Chondrocyte (in vitro differentiated cells): ENCODE measurements at regions not wholly inside any gene's neighbourhood (a gene's known extent, or its start where the extent isn't known, plus 50 kb on each side); places are given as distances from the start of the nearest gene placed in this dataset.

Source experiments
- DNase-seq: peaks from one replicate; pipeline ENCODE4 v3.0.0; 2021; ENCODE audit warnings: mixed read lengths, low spot score
- H3K27ac Mint-ChIP-seq: one replicate; pipeline ENCODE4 v1.8.0; 2021; ENCODE audit warnings: mild to moderate bottlenecking, moderate library complexity, mixed read lengths; ENCODE audit not compliant: unreplicated experiment
- H3K27me3 Mint-ChIP-seq: 2 replicates; pipeline ENCODE4 v1.8.0; 2021; ENCODE audit warnings: low read depth, mixed read lengths
- H3K36me3 Mint-ChIP-seq: 2 replicates; pipeline ENCODE4 v1.8.0; 2021; ENCODE audit warnings: low read depth, mixed read lengths
- H3K4me1 Mint-ChIP-seq: 2 replicates; pipeline ENCODE4 v1.8.0; 2021; ENCODE audit warnings: low read depth, mild to moderate bottlenecking, mixed read lengths
- H3K4me3 Mint-ChIP-seq: one replicate; pipeline ENCODE4 v1.8.0; 2021; ENCODE audit warnings: mild to moderate bottlenecking, moderate library complexity, mixed read lengths; ENCODE audit not compliant: unreplicated experiment
- H3K9me3 Mint-ChIP-seq: 2 replicates; pipeline ENCODE4 v1.8.0; 2021; ENCODE audit warnings: low read depth, mixed read lengths
- CTCF ChIP-seq: fragments of 200-600 bp; sonication (generic); IDR thresholded peaks from 2 replicates; pipeline ENCODE4 v1.5.0; 2021; ENCODE audit warnings: antibody characterized with exemption, mild to moderate bottlenecking, moderate library complexity

GRCh38 chr7:47207956-47208355, 374.0 kb downstream of the TNS3 start:
- DNase-seq: no peak
- Mint-ChIP-seq H3K27ac (no peak overlapping the region), H3K4me3 (no peak overlapping the region), H3K4me1 (peaks cover 12% of the 10 kb centered on the region), H3K36me3 (peaks cover 7% of the 10 kb centered on the region), H3K27me3 (peaks cover 9% of the 10 kb centered on the region), H3K9me3 (peaks cover 13% of the 10 kb centered on the region)
- no peak for TF ChIP-seq CTCF

- peaks cover 5% of the 10 kb centered on the region for H3K36me3 Mint-ChIP-seq
- H3K27ac Mint-ChIP-seq: no peak overlapping the region
- peaks cover 5% of the 10 kb centered on the region for H3K9me3 Mint-ChIP-seq
- DNase-seq: no peak
- TF ChIP-seq CTCF: no peak
- H3K27me3 Mint-ChIP-seq: peaks cover 11% of the 10 kb centered on the region
- no peaks in the 10 kb centered on the region for H3K4me1 Mint-ChIP-seq
- no peak overlapping the region for H3K4me3 Mint-ChIP-seq
Measured at GRCh38 chr7:47204709-47205108, 377.2 kb downstream of the TNS3 start.

DNA sequence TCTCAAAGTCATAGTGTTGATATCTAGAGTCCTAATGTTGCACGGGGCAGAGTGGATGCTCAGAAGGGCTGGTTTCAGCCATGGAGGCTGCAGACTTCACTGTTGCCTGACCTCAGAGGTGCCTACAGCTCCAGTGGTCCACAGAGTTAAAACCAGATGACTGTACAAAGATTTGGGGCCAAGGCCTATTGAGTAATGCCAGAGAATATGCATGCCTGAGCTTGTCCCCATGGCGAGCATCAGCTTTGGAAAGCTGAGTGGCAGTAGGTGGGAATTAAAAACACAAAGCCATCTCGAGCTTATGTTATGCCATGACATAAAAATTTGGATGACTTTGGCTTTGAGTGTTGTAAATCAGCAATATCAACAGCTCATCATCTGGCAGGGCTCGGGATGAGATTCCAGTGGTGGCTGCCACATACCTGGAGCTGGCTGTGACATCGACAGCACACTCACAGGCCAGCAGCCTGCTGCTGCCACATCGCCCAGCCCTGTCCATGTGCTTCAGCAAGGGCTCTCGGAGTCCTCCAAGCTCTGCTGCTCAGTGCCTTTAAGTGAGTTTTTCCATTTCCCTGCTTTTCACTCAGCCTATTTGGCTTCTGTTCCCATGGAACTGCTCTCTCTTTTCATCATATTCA, 379.6 kb downstream of the TNS3 start:
- Mint-ChIP-seq H3K4me1 (no peaks in the 10 kb centered on the region), H3K27ac (no peak overlapping the region), H3K4me3 (no peak overlapping the region), H3K36me3 (peaks cover 5% of the 10 kb centered on the region), H3K27me3 (peaks cover 9% of the 10 kb centered on the region), H3K9me3 (peaks cover 5% of the 10 kb centered on the region)
- TF ChIP-seq CTCF: no peak
- DNase-seq: no peak

- no peak for TF ChIP-seq CTCF
- H3K36me3 Mint-ChIP-seq: no peaks in the 10 kb centered on the region
- no peaks in the 10 kb centered on the region for H3K9me3 Mint-ChIP-seq
- no peaks in the 10 kb centered on the region for H3K4me1 Mint-ChIP-seq
- no peak overlapping the region for H3K27ac Mint-ChIP-seq
- H3K27me3 Mint-ChIP-seq: peaks cover 6% of the 10 kb centered on the region
- DNase-seq: no peak
- H3K4me3 Mint-ChIP-seq: no peak overlapping the region
Measured at GRCh38 chr7:47198159-47198558, 383.8 kb downstream of the TNS3 start.

GRCh38 chr7:47197486-47197885, 384.4 kb downstream of the TNS3 start:
- Mint-ChIP-seq H3K27ac (no peak overlapping the region), H3K4me1 (no peaks in the 10 kb centered on the region), H3K36me3 (no peaks in the 10 kb centered on the region), H3K4me3 (no peak overlapping the region), H3K9me3 (no peaks in the 10 kb centered on the region), H3K27me3 (peaks cover 6% of the 10 kb centered on the region)
- no peak for DNase-seq
- TF ChIP-seq CTCF: no peak
